GM12874 (cell line): ENCODE measurements at regions not wholly inside any gene's neighbourhood (a gene's known extent, or its start where the extent isn't known, plus 50 kb on each side); places are given as distances from the start of the nearest gene placed in this dataset.

Source experiments
- CTCF ChIP-seq: IDR thresholded peaks from 2 replicates; pipeline ENCODE4 v1.5.1; 2011; ENCODE audit warnings: low read depth, mild to moderate bottlenecking, control low read depth, low read length, moderate library complexity; ENCODE audit not compliant: insufficient read depth

GRCh38 chr7:1345796-1346755 is 113.2 kb downstream of the MICALL2 start:
- no peak for TF ChIP-seq CTCF

GRCh38 chr7:1346851-1347250 is 112.4 kb downstream of the MICALL2 start:
- no peak for TF ChIP-seq CTCF

- no peak for TF ChIP-seq CTCF
Observed at GRCh38 chr7:1348096-1348822, 111.0 kb downstream of the MICALL2 start.

GRCh38 chr7:1348823-1349335 is 110.4 kb downstream of the MICALL2 start:
- TF ChIP-seq CTCF: no peak

GRCh38 chr7:1349351-1349761 is 109.9 kb downstream of the MICALL2 start:
- no peak for TF ChIP-seq CTCF

- TF ChIP-seq CTCF: no peak
Observed at GRCh38 chr7:1351881-1352625, 107.2 kb downstream of the MICALL2 start.

GRCh38 chr7:1352656-1353271 is 106.5 kb downstream of the MICALL2 start:
- TF ChIP-seq CTCF: no peak
